Effector memory CD4-positive, alpha-beta T cell (primary cell): ENCODE measurements at regions not wholly inside any gene's neighbourhood (a gene's known extent, or its start where the extent isn't known, plus 50 kb on each side); places are given as distances from the start of the nearest gene placed in this dataset.
"Not testable (repeated sequence)": the region's sequence is repeated elsewhere in the genome, so short reads cannot be mapped to it uniquely, and the experiment has no call there.

Source experiments
- DNase-seq, 3 donors: peaks; one replicate each; pipeline ENCODE4 v3.0.0-alpha.2; 2020
- H3K27ac ChIP-seq: 2 replicates; pipeline ENCODE4 v1.7.0; 2013; ENCODE audit warnings: mild to moderate bottlenecking, low read length, moderate library complexity; ENCODE audit not compliant: insufficient read depth, poor library complexity, severe bottlenecking
- H3K27me3 ChIP-seq: replicated peaks from 2 replicates; pipeline ENCODE4 v1.7.0; 2013; ENCODE audit warnings: mild to moderate bottlenecking, low read length; ENCODE audit not compliant: insufficient read depth, control insufficient read depth, poor library complexity, severe bottlenecking
- H3K36me3 ChIP-seq: 2 replicates; pipeline ENCODE4 v1.7.0; 2013; ENCODE audit warnings: mild to moderate bottlenecking, low read length, moderate library complexity; ENCODE audit not compliant: control insufficient read depth, insufficient read depth
- H3K4me1 ChIP-seq: 2 replicates; pipeline ENCODE4 v1.7.0; 2013; ENCODE audit warnings: low read length, mild to moderate bottlenecking; ENCODE audit not compliant: control insufficient read depth, insufficient read depth, poor library complexity, severe bottlenecking
- H3K4me3 ChIP-seq: 2 replicates; pipeline ENCODE4 v1.7.0; 2013; ENCODE audit warnings: low read length, low read depth, mild to moderate bottlenecking; ENCODE audit not compliant: insufficient read depth, poor library complexity, severe bottlenecking
- H3K9me3 ChIP-seq: 2 replicates; pipeline ENCODE4 v1.7.0; 2013; ENCODE audit warnings: mild to moderate bottlenecking, low read length, moderate library complexity; ENCODE audit not compliant: control insufficient read depth

DNA sequence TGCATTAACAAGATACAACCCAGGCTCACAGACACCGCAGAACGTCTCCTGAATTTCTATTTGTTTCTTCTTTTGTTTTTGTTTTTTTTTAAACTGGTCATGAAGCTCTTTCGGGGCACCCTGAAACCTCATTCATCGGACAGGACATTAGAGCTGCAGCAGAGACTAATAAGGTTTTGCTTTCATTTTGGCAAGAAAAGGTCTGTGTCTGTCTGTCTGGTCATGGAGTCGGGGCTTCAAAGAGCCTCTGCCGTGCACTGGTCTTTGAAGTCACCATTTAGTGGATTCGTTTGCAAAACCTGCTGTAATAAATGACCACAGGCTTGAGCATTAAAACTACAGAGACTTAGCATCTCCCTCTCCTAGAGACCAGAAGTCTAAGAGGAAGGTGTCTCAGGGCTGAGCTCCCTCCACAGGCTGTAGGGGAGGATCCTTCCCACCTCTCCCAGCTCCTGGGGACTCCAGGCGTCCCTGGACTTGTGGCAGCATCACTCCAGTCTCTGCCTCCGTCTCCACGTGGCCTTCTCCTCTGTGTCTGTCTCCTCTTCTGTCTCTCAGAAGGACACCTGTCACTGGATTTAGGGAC lies 247.5 kb downstream of the CRLF2 start:
- H3K27me3 ChIP-seq, result no peaks in the 10 kb centered on the region
- H3K4me3 ChIP-seq, result no peak overlapping the region
- no peaks in the 10 kb centered on the region for H3K36me3 ChIP-seq
- no peaks in the 10 kb centered on the region for H3K9me3 ChIP-seq
- DNase-seq, result no peak
- no peak overlapping the region for H3K27ac ChIP-seq
- H3K4me1 ChIP-seq, result no peaks in the 10 kb centered on the region

DNA sequence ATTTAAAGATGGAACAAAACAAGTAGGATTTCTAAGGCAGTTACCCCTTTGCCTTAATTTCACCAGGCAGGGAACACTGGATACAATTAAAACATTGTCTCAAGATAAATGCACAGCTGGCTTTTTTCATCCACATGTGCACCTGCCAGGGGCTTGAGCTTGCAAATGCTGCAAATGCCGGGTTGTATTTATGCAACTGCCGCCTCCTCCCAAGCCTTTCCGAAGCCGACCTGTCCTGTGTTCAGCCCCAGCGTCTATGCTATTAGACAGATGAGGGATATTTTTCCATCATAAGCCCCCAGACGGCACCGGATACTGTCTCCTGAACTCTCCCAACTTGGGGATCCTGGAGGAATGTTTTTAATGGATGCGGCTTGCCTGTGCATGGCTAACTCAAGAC lies 251.6 kb downstream of the CRLF2 start:
- Histone ChIP-seq H3K9me3 (no peaks in the 10 kb centered on the region), H3K36me3 (no peaks in the 10 kb centered on the region), H3K27ac (no peak overlapping the region), H3K4me1 (no peaks in the 10 kb centered on the region), H3K4me3 (no peak overlapping the region), H3K27me3 (no peaks in the 10 kb centered on the region)
- no peak for DNase-seq

DNA sequence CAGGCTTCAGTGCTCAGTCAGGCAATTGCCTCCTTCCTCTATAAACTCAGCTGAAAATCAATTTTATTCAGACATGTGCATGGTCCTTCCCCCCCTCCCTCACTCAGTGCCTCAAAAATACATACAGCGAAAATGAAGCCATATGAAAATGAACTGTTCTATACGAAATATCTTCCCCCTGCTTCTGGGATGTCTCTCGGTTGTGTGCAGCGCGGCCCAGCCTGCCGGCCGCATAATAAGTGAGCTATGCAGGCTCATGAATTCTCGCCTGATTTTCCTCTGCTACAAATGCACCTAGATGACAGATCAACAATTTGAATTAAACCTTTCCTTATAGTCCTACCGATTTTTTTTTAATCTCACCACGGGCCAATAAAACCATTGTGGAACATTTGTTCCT lies 252.9 kb downstream of the CRLF2 start:
- Histone ChIP-seq H3K4me3 (no peak overlapping the region), H3K36me3 (no peaks in the 10 kb centered on the region), H3K27ac (no peak overlapping the region), H3K9me3 (no peaks in the 10 kb centered on the region), H3K27me3 (no peaks in the 10 kb centered on the region), H3K4me1 (no peaks in the 10 kb centered on the region)
- DNase-seq, result no peak

DNA sequence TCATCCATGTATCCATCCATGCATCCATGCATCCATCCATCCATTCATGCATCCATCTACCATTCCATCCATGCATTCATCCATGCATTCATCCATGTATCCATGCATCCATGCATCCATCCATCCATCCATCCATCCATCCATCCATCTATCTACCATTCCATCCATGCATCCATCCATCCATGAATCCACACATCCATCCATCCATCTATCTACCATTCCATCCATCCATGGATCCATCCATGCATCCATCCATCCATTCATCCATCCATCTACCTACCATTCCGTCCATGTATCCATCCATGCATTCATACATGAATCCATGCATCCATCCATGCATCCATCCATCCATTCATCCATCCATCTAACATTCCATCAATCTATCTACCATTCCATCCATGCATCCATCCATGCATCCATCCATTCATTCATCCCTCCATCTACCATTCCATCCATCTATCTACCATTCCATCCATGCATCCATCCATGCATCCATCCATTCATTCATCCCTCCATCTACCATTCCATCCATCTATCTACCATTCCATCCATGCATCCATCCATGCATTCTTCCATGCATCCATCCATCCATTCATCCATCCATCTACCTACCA lies 257.2 kb downstream of the CRLF2 start:
- not testable (repeated sequence) for H3K4me3 ChIP-seq, H3K36me3 ChIP-seq, H3K4me1 ChIP-seq, H3K27ac ChIP-seq, DNase-seq, H3K9me3 ChIP-seq, H3K27me3 ChIP-seq

DNA sequence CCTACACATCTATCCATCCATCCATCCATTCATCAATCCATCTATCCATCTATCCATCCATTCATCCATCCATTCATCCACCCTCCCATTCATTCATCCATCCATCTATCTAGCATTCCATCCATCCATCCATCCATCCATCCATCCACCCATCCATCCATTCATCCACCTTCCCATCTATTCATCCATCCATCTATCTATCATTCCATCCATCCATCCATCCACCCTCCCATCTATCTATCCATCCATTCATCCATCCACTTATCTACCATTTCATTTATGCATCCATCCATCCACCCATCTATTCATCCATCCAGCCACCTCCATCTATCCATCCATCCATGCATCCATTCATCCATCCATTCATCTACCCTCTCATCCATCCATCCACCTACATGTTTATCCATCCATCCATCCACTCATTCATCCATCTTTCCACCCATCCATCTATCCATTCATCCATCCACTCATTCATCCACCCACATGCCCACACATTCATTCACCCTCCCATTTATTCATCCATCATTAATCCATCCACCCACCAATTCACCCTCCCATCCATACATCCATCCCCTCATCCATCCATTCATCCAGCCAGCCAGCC lies 258.5 kb downstream of the CRLF2 start:
- Histone ChIP-seq H3K27me3 (no peaks in the 10 kb centered on the region), H3K4me1 (no peaks in the 10 kb centered on the region), H3K9me3 (no peaks in the 10 kb centered on the region)

DNA sequence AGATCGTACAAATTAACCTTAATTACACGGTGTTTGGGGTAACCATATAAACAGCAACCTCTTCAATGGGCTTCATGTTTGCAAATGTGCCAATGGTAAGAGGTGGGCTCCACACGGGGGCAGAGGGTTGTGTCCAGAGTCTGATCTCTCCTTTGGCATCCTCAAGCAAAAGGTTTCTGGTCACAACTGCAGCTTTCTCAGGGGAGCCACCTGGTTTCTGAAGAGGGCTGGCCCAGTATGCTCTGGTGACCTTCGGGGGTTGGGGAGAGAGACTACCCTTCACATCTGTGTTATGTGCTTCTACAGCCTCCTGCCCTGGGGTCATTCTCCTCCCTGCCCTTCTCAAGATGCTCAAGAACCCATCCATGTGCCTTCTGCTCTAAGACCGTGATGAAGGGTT lies 259.6 kb downstream of the CRLF2 start:
- Histone ChIP-seq H3K4me3 (no peak overlapping the region), H3K36me3 (no peaks in the 10 kb centered on the region), H3K27ac (no peak overlapping the region), H3K4me1 (no peaks in the 10 kb centered on the region), H3K9me3 (no peaks in the 10 kb centered on the region), H3K27me3 (no peaks in the 10 kb centered on the region)
- DNase-seq, result no peak

More for the DNA sequence above, 258.5 kb downstream of the CRLF2 start:
- H3K27ac ChIP-seq, result no peak overlapping the region
- H3K36me3 ChIP-seq, result no peaks in the 10 kb centered on the region
- DNase-seq, result no peak
- H3K4me3 ChIP-seq, result no peak overlapping the region

DNA sequence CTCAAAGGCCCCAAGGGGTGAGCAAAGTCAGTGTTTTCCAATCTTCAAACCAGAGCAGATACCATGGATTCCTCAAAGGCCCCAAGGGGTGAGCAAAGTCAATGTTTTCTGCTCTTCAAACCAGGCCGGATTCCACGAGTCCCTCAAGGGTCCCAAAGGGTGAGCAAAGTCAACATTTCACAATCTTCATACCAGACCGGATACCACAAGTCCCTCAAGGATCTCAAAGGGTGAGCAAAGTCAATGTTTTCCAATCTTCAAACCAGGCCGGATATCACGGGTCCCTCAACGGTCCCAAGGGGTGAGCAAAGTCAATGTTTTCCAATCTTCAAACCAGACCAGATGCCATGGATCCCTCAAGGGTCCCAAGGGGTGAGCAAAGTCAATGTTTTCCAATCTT lies 265.2 kb downstream of the CRLF2 start:
- H3K27ac ChIP-seq, H3K27me3 ChIP-seq, H3K4me1 ChIP-seq, H3K4me3 ChIP-seq, DNase-seq, H3K36me3 ChIP-seq, H3K9me3 ChIP-seq: not testable (repeated sequence)

DNA sequence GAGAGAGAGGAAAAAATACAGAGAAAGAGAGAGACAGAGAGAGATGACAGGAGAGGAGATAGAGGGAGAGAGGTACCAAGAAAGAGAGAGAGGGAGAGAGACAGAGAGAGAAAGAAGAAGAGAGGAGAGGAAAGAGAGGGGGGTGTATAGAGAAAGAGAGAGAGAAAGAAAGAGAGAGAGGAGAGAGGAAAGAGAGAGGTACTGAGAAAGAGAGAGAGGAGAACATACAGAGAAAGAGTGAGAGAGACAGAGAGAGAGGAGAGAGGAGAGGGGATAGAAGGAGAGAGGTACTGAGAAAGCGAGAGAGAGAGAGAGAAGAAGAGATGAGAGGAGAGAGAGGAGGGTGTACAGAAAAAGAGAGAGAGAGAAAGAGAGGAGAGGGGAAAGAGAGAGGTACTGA lies 269.4 kb downstream of the CRLF2 start:
- no peaks in the 10 kb centered on the region for H3K27me3 ChIP-seq
- no peaks in the 10 kb centered on the region for H3K4me1 ChIP-seq
- H3K9me3 ChIP-seq, result no peaks in the 10 kb centered on the region
- H3K36me3 ChIP-seq, result no peaks in the 10 kb centered on the region
- DNase-seq, result no peak
- no peak overlapping the region for H3K27ac ChIP-seq
- no peak overlapping the region for H3K4me3 ChIP-seq

DNA sequence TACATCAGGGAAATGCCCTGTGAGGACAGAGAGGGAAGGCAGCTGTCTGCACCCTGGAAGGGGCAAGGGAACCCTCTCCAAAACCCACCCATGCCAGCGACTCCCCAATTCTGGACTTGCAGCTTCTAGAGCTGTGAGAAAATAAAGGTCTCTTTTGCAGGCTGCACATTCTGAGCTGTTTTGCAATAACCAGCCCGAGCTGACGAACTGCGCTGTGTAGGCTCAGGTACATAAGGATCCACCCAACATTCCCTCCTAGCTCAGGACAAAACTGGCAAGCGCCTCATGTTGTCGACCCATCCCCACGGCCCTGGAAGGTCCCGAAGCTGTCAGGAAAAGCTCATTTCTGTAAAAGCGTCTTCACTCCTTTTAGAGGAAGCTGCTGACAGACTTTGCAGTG lies 271.8 kb downstream of the CRLF2 start:
- Histone ChIP-seq H3K27me3 (no peaks in the 10 kb centered on the region), H3K4me1 (no peaks in the 10 kb centered on the region), H3K4me3 (no peak overlapping the region), H3K27ac (no peak overlapping the region), H3K36me3 (no peaks in the 10 kb centered on the region), H3K9me3 (no peaks in the 10 kb centered on the region)
- DNase-seq, result no peak

DNA sequence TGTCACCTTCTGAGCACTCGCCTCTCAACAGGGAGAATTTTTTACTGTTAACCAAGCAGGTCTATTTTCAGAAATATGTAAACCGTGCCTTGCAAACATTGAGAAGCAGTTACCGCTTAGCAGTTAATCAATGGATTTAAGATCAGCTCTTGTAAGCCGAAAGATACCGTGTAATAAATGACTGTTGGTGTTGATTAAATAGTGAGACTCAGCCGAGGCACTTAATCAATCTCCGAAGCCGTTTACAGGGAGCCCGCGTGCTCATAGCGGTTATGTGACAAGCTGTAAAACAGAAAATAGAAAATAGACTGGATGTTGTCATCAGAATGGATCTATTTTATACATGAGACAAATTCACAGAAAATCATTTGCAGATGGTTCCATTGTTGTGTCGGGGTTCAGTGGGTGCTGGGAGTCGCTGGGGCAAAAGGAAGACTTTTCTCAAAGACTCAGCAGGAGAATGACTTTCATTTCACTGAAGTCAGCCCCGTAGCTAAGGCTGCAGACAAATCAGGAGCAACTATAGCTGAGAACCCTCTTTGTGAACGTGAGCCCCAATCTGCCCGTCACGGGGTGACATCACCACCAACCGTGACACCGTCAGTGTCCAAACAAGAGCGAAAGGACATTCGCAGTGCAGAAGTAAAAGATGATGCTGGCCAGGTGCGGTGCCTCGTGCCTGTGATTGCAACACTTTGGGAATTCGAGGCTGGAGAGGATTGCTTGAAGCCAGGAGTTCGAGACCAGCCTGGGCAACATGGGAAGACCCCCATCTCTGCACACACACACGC lies 275.3 kb downstream of the CRLF2 start:
- Histone ChIP-seq H3K4me1 (no peaks in the 10 kb centered on the region), H3K9me3 (no peaks in the 10 kb centered on the region), H3K36me3 (no peaks in the 10 kb centered on the region), H3K4me3 (no peak overlapping the region), H3K27me3 (no peaks in the 10 kb centered on the region), H3K27ac (no peak overlapping the region)
- no peak for DNase-seq
